HG02938 (cell line): ENCODE measurements at regions not wholly inside any gene's neighbourhood (a gene's known extent, or its start where the extent isn't known, plus 50 kb on each side); places are given as distances from the start of the nearest gene placed in this dataset.

Source experiments
- ATAC-seq: cut with Tn5 transposase; IDR thresholded peaks from one replicate; pipeline ENCODE4 v1.9.1; 2021; ENCODE audit warnings: mild to moderate bottlenecking, moderate library complexity; ENCODE audit not compliant: unreplicated experiment

- ATAC-seq = no peak
Measured at GRCh38 chr5:85813146-85813545, 804.6 kb upstream of the COX7C start.

- ATAC-seq = no peak
Measured at GRCh38 chr5:85814596-85814995, 803.1 kb upstream of the COX7C start.

- no peak for ATAC-seq
Measured at GRCh38 chr5:85823462-85824426, 794.0 kb upstream of the COX7C start.

- ATAC-seq = no peak
Measured at GRCh38 chr5:85838781-85839180, 779.0 kb upstream of the COX7C start.

GRCh38 chr5:85841653-85842052, 776.1 kb upstream of the COX7C start:
- ATAC-seq = no peak

GRCh38 chr5:85843535-85843934, 774.2 kb upstream of the COX7C start:
- ATAC-seq = no peak

GRCh38 chr5:85849411-85849810, 768.3 kb upstream of the COX7C start:
- ATAC-seq = no peak

- ATAC-seq = no peak
Measured at GRCh38 chr5:85865296-85865695, 752.4 kb upstream of the COX7C start.

- no peak for ATAC-seq
Measured at GRCh38 chr5:85868070-85868469, 749.7 kb upstream of the COX7C start.

- ATAC-seq = no peak
Measured at GRCh38 chr5:85893996-85894395, 723.7 kb upstream of the COX7C start.

- no peak for ATAC-seq
Measured at GRCh38 chr5:85896514-85896913, 721.2 kb upstream of the COX7C start.

GRCh38 chr5:85906460-85906859, 711.3 kb upstream of the COX7C start:
- ATAC-seq = no peak

GRCh38 chr5:85910335-85910734, 707.4 kb upstream of the COX7C start:
- ATAC-seq = no peak

- no peak for ATAC-seq
Measured at GRCh38 chr5:85920984-85921383, 696.8 kb upstream of the COX7C start.

- no peak for ATAC-seq
Measured at GRCh38 chr5:85921590-85921989, 696.2 kb upstream of the COX7C start.

GRCh38 chr5:85927632-85928031, 690.1 kb upstream of the COX7C start:
- no peak for ATAC-seq

- ATAC-seq = no peak
Measured at GRCh38 chr5:85929713-85930112, 688.0 kb upstream of the COX7C start.

- no peak for ATAC-seq
Measured at GRCh38 chr5:85931220-85931619, 686.5 kb upstream of the COX7C start.

- ATAC-seq = no peak
Measured at GRCh38 chr5:85938201-85938600, 679.5 kb upstream of the COX7C start.

GRCh38 chr5:85951707-85952210, 666.0 kb upstream of the COX7C start:
- no peak for ATAC-seq

GRCh38 chr5:85952680-85953079, 665.1 kb upstream of the COX7C start:
- no peak for ATAC-seq

GRCh38 chr5:85967681-85968080, 650.1 kb upstream of the COX7C start:
- no peak for ATAC-seq
